Caco-2 (cell line): ENCODE measurements at regions not wholly inside any gene's neighbourhood (a gene's known extent, or its start where the extent isn't known, plus 50 kb on each side); places are given as distances from the start of the nearest gene placed in this dataset.
"Not testable (repeated sequence)": the region's sequence is repeated elsewhere in the genome, so short reads cannot be mapped to it uniquely, and the experiment has no call there.

ENCODE experiments used
- BruUV-seq: library from RNA; stranded (reverse); fragments of 400-500 nt; replicated peaks from 2 replicates; lab custom pipeline; 2021; lab: Mats Ljungman, UMichigan
- CTCF ChIA-PET: fragments of 300-600 bp; sonication (Branson Sonifier 250); formaldehyde crosslinking; loops from one replicate; lab custom pipeline; 2022; ENCODE audit warnings: antibody characterized with exemption; lab: Charles Lee
- POLR2A ChIA-PET: fragments of 300-600 bp; sonication (Branson Sonifier 250); formaldehyde crosslinking; loops from one replicate; lab custom pipeline; 2022; ENCODE audit warnings: antibody characterized with exemption; lab: Charles Lee
- DNase-seq, 2 experiments: peaks; one replicate each; pipeline versions ENCODE4 v3.0.0 to v3.0.0-alpha.2; 2020 to 2022
- H3K27me3 ChIP-seq: replicated peaks from 2 replicates; pipeline ENCODE4 v1.6.0; 2011; ENCODE audit warnings: low read length; ENCODE audit not compliant: control insufficient read depth, insufficient read depth
- H3K36me3 ChIP-seq: 2 replicates; pipeline ENCODE4 v1.5.1; 2011; ENCODE audit warnings: low read length; ENCODE audit not compliant: control insufficient read depth, insufficient read depth
- H3K4me1 ChIP-seq: fragments of 250-450 bp; sonication (Bioruptor Pico); 2 replicates; pipeline ENCODE4 v1.5.1; 2020; ENCODE audit warnings: mild to moderate bottlenecking
- H3K4me3 ChIP-seq: 2 replicates; pipeline ENCODE4 v1.5.1; 2011; ENCODE audit warnings: low read depth, mild to moderate bottlenecking, control low read depth, low read length
- H3K9me3 ChIP-seq: fragments of 250-450 bp; sonication (Bioruptor Pico); 2 replicates; pipeline ENCODE4 v1.5.1; 2020; ENCODE audit warnings: mild to moderate bottlenecking, moderate library complexity
- H3K27ac Mint-ChIP-seq: one replicate; pipeline ENCODE4 v1.8.0; 2022; ENCODE audit warnings: mixed read lengths; ENCODE audit not compliant: unreplicated experiment
- H3K27me3 Mint-ChIP-seq: one replicate; pipeline ENCODE4 v1.8.0; 2022; ENCODE audit warnings: mixed read lengths; ENCODE audit not compliant: insufficient read depth, unreplicated experiment
- H3K36me3 Mint-ChIP-seq: one replicate; pipeline ENCODE4 v1.8.0; 2022; ENCODE audit warnings: mild to moderate bottlenecking, mixed read lengths; ENCODE audit not compliant: insufficient read depth, unreplicated experiment
- H3K4me1 Mint-ChIP-seq: one replicate; pipeline ENCODE4 v1.8.0; 2022; ENCODE audit warnings: low read depth, mixed read lengths; ENCODE audit not compliant: unreplicated experiment
- H3K4me3 Mint-ChIP-seq: one replicate; pipeline ENCODE4 v1.8.0; 2022; ENCODE audit warnings: mild to moderate bottlenecking, moderate library complexity, mixed read lengths; ENCODE audit not compliant: unreplicated experiment
- H3K9me3 Mint-ChIP-seq: one replicate; pipeline ENCODE4 v1.8.0; 2022; ENCODE audit warnings: mixed read lengths; ENCODE audit not compliant: unreplicated experiment
- CTCF ChIP-seq, 2 experiments: fragments of 200-600 bp in 1 of 2; IDR thresholded peaks; 1 replicate in 1 of 2; 2 replicates in 1 of 2; pipeline versions ENCODE4 v1.5.1 to v1.8.0; 2011 to 2022; ENCODE audit warnings: antibody characterized with exemption in 1 of 2, control low read depth in 1 of 2, inconsistent platforms in 1 of 2, low read depth in 1 of 2, low read length in 1 of 2, mild to moderate bottlenecking in 1 of 2, moderate library complexity in 1 of 2; ENCODE audit not compliant: insufficient read depth in 1 of 2, severe bottlenecking in 1 of 2, unreplicated experiment in 1 of 2
- intact Hi-C: fragments of 100-400 bp; cut with micrococcal nuclease; formaldehyde crosslinking; loops from one replicate; pipeline ENCODE4 v1.10.0; 2022; ENCODE audit not compliant: unreplicated experiment

GRCh38 chr13:80931118-80931517 is 590.2 kb upstream of the SPRY2 start:
- H3K27me3 ChIP-seq = no peaks in the 10 kb centered on the region
- no peak overlapping the region for H3K4me3 ChIP-seq
- Mint-ChIP-seq H3K27ac (no peak overlapping the region), H3K36me3 (no peaks in the 10 kb centered on the region), H3K4me1 (no peaks in the 10 kb centered on the region), H3K9me3 (no peaks in the 10 kb centered on the region), H3K4me3 (no peak overlapping the region), H3K27me3 (no peaks in the 10 kb centered on the region)
- POLR2A ChIA-PET = no interaction called here
- no peaks in the 10 kb centered on the region for H3K4me1 ChIP-seq
- no TSS peak for BruUV-seq
- CTCF ChIA-PET = no interaction called here
- no peak for DNase-seq
- no peaks in the 10 kb centered on the region for H3K36me3 ChIP-seq
- no peak for TF ChIP-seq CTCF (IDR thresholded peaks at IDR 0.05; ENCODE audit: insufficient read depth in 1 of 2, low read depth in 1 of 2, low read length in 1 of 2, severe bottlenecking in 1 of 2, unreplicated experiment in 1 of 2)
- intact Hi-C loops = no loop called here
- no peaks in the 10 kb centered on the region for H3K9me3 ChIP-seq

- H3K9me3 ChIP-seq = no peaks in the 10 kb centered on the region
- no peaks in the 10 kb centered on the region for H3K4me1 Mint-ChIP-seq
- TF ChIP-seq CTCF (IDR thresholded peaks at IDR 0.05; ENCODE audit: insufficient read depth in 1 of 2, low read depth in 1 of 2, low read length in 1 of 2, severe bottlenecking in 1 of 2, unreplicated experiment in 1 of 2) = no peak
- H3K4me1 ChIP-seq = no peaks in the 10 kb centered on the region
- intact Hi-C loops = loop anchor here (5.0 kb wide), 1 partner anchor 1251 kb away; no protein-coding TSS in a partner anchor
- CTCF ChIA-PET = no interaction called here
- no peaks in the 10 kb centered on the region for H3K27me3 Mint-ChIP-seq
- no peaks in the 10 kb centered on the region for H3K9me3 Mint-ChIP-seq
- no peaks in the 10 kb centered on the region for H3K36me3 ChIP-seq
- no peak overlapping the region for H3K27ac Mint-ChIP-seq
- H3K36me3 Mint-ChIP-seq = no peaks in the 10 kb centered on the region
- BruUV-seq = no TSS peak
- POLR2A ChIA-PET = no interaction called here
- no peak overlapping the region for H3K4me3 Mint-ChIP-seq
- no peaks in the 10 kb centered on the region for H3K27me3 ChIP-seq
- no peak overlapping the region for H3K4me3 ChIP-seq
- DNase-seq = no peak
These were observed 587.3 kb upstream of the SPRY2 start for GRCh38 chr13:80928241-80928640.

- H3K4me1 ChIP-seq, H3K27me3 ChIP-seq, DNase-seq, H3K4me3 Mint-ChIP-seq, BruUV-seq, H3K27me3 Mint-ChIP-seq, H3K4me1 Mint-ChIP-seq, H3K36me3 Mint-ChIP-seq, H3K36me3 ChIP-seq, H3K9me3 Mint-ChIP-seq, POLR2A ChIA-PET, H3K4me3 ChIP-seq, H3K9me3 ChIP-seq, H3K27ac Mint-ChIP-seq, CTCF ChIA-PET: not testable (repeated sequence)
- intact Hi-C loops = loop anchor here (5.0 kb wide), 1 partner anchor 1249 kb away; no protein-coding TSS in a partner anchor
These were observed 585.1 kb upstream of the SPRY2 start for GRCh38 chr13:80926024-80926423.

GRCh38 chr13:80924596-80924995 is 583.7 kb upstream of the SPRY2 start:
- H3K4me3 Mint-ChIP-seq = no peak overlapping the region
- no peaks in the 10 kb centered on the region for H3K9me3 Mint-ChIP-seq
- H3K27ac Mint-ChIP-seq = no peak overlapping the region
- ChIA-PET POLR2A (no interaction called here), CTCF (no interaction called here)
- intact Hi-C loops = no loop called here
- H3K27me3 Mint-ChIP-seq = no peaks in the 10 kb centered on the region
- no peak for TF ChIP-seq CTCF (IDR thresholded peaks at IDR 0.05; ENCODE audit: insufficient read depth in 1 of 2, low read depth in 1 of 2, low read length in 1 of 2, severe bottlenecking in 1 of 2, unreplicated experiment in 1 of 2)
- Histone ChIP-seq H3K36me3 (no peaks in the 10 kb centered on the region), H3K4me3 (no peak overlapping the region), H3K27me3 (no peaks in the 10 kb centered on the region), H3K9me3 (no peaks in the 10 kb centered on the region; the same call in 1 of the 2 replicates), H3K4me1 (no peaks in the 10 kb centered on the region)
- H3K36me3 Mint-ChIP-seq = no peaks in the 10 kb centered on the region
- DNase-seq = no peak
- H3K4me1 Mint-ChIP-seq = no peaks in the 10 kb centered on the region
- BruUV-seq = no TSS peak
